ENCODE measurements at regions not wholly inside any gene's neighbourhood (a gene's known extent, or its start where the extent isn't known, plus 50 kb on each side); places are given as distances from the start of the nearest gene placed in this dataset.

DNA sequence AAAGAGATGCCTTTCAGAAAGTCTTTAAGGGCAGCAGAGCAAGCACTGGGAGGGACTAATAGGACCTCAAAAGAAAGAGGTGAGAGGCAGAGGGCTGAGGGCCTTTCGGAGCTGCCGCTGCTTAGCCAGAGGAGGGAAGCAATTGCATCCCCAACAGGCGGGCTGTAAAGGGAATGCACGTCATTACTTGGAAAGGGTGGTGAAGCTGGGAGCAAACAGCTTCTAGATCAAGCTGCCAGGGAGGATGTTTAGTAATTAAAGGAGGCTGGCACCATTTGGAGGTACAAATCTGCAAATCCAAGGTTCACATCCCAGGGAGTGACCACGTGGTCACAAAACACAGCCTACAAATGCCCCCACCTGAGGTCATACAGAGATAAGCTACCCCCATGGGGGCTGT is 429.0 kb upstream of the RBFOX1 start:
- DNase-seq (ENCODE audit: low read depth) = no peak
- no peak overlapping the region for H3K4me3 ChIP-seq (ENCODE audit: low read depth, low read length)
- TF ChIP-seq MAX (IDR thresholded peaks at IDR 0.05; ENCODE audit: low read depth, low read length) (no peak), MYC (IDR thresholded peaks at IDR 0.05; ENCODE audit: low read depth, low read length) (no peak), CTCF (IDR thresholded peaks at IDR 0.05; ENCODE audit: low read depth, low read length) (no peak), POLR2A (IDR thresholded peaks at IDR 0.05; ENCODE audit: extremely low read depth, insufficient read length) (no peak)

DNA sequence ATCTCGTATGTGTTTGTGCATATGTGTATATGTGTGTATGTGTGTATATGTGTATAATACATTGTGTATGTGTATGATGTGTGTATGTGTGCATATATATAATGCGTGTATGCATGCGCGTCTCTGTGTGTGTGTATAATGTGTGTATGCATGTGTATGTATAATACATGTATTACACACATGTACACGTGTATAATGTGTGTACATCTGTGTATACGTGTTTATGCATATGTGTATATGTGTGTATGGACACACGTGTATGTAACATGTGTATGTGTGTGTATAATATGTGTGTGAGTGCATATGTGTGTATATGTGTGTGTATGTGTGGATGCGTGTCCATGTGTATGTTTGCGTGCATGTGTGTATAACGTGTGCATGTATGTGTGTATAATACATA is 433.7 kb upstream of the RBFOX1 start:
- TF ChIP-seq POLR2A (IDR thresholded peaks at IDR 0.05; ENCODE audit: extremely low read depth, insufficient read length) (no peak), MAX (IDR thresholded peaks at IDR 0.05; ENCODE audit: low read depth, low read length) (no peak), MYC (IDR thresholded peaks at IDR 0.05; ENCODE audit: low read depth, low read length) (no peak), CTCF (IDR thresholded peaks at IDR 0.05; ENCODE audit: low read depth, low read length) (no peak)
- no peak for DNase-seq (ENCODE audit: low read depth)
- H3K4me3 ChIP-seq (ENCODE audit: low read depth, low read length) = no peak overlapping the region

DNA sequence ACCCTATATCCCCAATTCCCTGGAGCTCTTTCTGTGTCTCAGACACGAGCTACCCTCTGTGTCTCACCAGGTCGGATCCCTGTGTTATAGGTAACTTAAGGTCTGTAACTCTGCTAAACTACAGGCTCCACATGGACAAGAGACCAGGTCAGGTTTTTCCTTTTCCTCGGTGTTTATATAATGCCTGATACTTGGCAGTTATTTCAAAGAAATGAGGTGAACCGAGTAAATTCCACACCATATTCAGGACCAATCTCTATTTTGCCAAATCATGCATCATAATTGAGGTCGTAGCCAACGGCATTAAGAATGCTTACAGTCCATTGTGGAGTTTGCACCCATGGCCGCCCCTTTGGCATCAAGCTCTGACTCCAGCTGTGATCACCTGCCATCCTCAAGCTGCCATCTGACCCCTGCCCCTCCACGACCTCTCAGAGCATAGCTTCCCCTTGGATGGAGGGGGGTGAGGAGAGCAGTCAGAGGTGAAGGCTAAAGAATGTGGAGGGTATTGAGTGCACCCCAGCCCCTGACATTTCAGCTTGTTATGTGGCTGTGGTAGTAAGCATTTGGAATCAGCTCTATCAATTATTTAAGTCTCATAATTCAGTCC is 434.7 kb upstream of the RBFOX1 start:
- H3K4me3 ChIP-seq (ENCODE audit: low read depth, low read length) = no peak overlapping the region
- no peak for DNase-seq (ENCODE audit: low read depth)
- no peak for TF ChIP-seq POLR2A (IDR thresholded peaks at IDR 0.05; ENCODE audit: extremely low read depth, insufficient read length)
- no peak for TF ChIP-seq CTCF (IDR thresholded peaks at IDR 0.05; ENCODE audit: low read depth, low read length)
- TF ChIP-seq MYC (IDR thresholded peaks at IDR 0.05; ENCODE audit: low read depth, low read length) = no peak
- TF ChIP-seq MAX (IDR thresholded peaks at IDR 0.05; ENCODE audit: low read depth, low read length) = no peak

DNA sequence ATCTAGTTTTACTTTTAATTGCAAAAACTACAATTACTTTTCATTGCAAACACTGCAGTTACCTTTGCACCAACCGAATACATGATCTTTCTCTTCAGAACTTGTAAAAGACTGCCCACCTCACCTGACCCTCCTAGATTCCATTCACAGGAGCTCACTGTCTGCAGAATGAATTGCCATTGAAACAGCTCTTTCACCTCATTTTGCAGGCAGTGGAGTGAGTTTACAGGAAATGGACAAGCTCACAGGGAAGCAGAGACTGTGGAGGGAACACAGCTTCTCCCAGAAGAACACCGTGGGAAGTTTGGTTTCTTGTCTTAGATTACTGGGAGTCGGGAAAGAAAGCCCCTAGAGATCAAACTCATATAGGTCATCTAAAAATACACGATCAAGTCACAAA is 439.7 kb upstream of the RBFOX1 start:
- H3K4me3 ChIP-seq (ENCODE audit: low read depth, low read length) = no peak overlapping the region
- DNase-seq (ENCODE audit: low read depth) = no peak
- TF ChIP-seq MYC (IDR thresholded peaks at IDR 0.05; ENCODE audit: low read depth, low read length) (no peak), CTCF (IDR thresholded peaks at IDR 0.05; ENCODE audit: low read depth, low read length) (no peak), MAX (IDR thresholded peaks at IDR 0.05; ENCODE audit: low read depth, low read length) (no peak), POLR2A (IDR thresholded peaks at IDR 0.05; ENCODE audit: extremely low read depth, insufficient read length) (no peak)

DNA sequence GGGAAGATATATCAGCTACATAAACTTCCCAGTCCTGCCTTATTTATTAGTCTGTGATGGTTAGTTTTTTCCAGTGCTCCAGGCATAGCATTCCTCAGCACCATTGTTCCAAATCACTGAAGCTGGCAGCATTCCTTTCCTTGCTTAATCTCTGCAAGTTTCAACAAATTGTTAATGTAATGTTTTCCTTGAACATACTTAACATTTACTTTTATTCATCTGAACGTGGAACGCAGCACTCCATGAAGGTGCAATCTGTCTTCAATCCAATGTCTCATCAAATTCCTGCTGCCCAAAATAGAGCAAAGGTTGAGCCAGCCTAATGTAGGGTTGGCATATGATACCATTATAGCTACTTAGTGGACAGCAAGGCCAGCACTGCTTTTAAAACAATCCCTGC is 441.1 kb upstream of the RBFOX1 start:
- H3K4me3 ChIP-seq (ENCODE audit: low read depth, low read length) = no peak overlapping the region
- DNase-seq (ENCODE audit: low read depth) = no peak
- TF ChIP-seq POLR2A (IDR thresholded peaks at IDR 0.05; ENCODE audit: extremely low read depth, insufficient read length) (no peak), MYC (IDR thresholded peaks at IDR 0.05; ENCODE audit: low read depth, low read length) (no peak)

DNA sequence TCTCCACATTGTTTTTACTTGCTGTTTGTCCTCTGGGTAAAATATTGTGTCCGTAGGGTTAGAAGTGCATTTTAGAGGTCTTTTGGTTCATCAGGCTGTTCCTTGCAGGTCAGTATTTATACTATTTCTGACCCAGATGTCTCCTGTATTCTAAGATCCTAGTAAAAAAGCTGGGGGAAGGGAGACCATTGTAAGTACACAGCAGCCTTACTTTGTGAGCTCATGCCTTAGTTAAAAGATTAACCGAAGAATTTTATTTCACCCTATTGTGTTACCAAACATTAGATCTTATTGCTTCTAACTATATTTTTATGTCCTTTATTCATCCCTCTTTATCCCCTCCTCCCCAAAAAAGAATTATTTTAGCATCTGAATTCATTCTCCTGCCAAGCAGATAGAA is 444.1 kb upstream of the RBFOX1 start:
- TF ChIP-seq POLR2A (IDR thresholded peaks at IDR 0.05; ENCODE audit: extremely low read depth, insufficient read length) (no peak), CTCF (IDR thresholded peaks at IDR 0.05; ENCODE audit: low read depth, low read length) (no peak), MYC (IDR thresholded peaks at IDR 0.05; ENCODE audit: low read depth, low read length) (no peak), MAX (IDR thresholded peaks at IDR 0.05; ENCODE audit: low read depth, low read length) (no peak)
- DNase-seq (ENCODE audit: low read depth) = no peak
- H3K4me3 ChIP-seq (ENCODE audit: low read depth, low read length) = no peak overlapping the region
